Esophagus squamous epithelium (tissue), 5 donors: ENCODE measurements at regions not wholly inside any gene's neighbourhood (a gene's known extent, or its start where the extent isn't known, plus 50 kb on each side); places are given as distances from the start of the nearest gene placed in this dataset.

Experiments
- DNase-seq: peaks from one replicate; lab custom pipeline; 2025; lab: John Stamatoyannopoulos, UW
- H3K27ac ChIP-seq, 4 donors: fragments of 200-600 bp; sonication (generic); one replicate each; pipeline ENCODE4 v1.5.1; 2016 to 2019; ENCODE audit warnings: mild to moderate bottlenecking in 1 of 4
- H3K27me3 ChIP-seq, 4 donors: fragments of 200-600 bp; sonication (generic); 1 replicate in 3 of 4; 2 replicates in 1 of 4; pipeline versions ENCODE4 v1.5.1 to v1.6.0; 2017 to 2021; ENCODE audit warnings: antibody characterized with exemption in 1 of 4
- H3K36me3 ChIP-seq, 3 donors: fragments of 200-600 bp; sonication (generic); one replicate each; pipeline ENCODE4 v1.5.1; 2016 to 2019
- H3K4me1 ChIP-seq, 3 donors: fragments of 200-600 bp; sonication (generic); one replicate each; pipeline ENCODE4 v1.5.1; 2017 to 2019
- H3K4me3 ChIP-seq, 4 donors: fragments of 200-600 bp; sonication (generic); 1 replicate in 3 of 4; 2 replicates in 1 of 4; pipeline ENCODE4 v1.5.1; 2016 to 2019; ENCODE audit warnings: mild to moderate bottlenecking in 2 of 4, moderate library complexity in 1 of 4
- H3K9me3 ChIP-seq, 3 donors: fragments of 200-600 bp; sonication (generic); one replicate each; pipeline ENCODE4 v1.5.1; 2016 to 2019
- CTCF ChIP-seq, 6 experiments: fragments of 450-650 bp in 4 of 6; fragments of 200-600 bp in 2 of 6; sonication (generic) in 2 of 6; IDR thresholded peaks; one replicate each; pipeline ENCODE4 v1.5.1; 2016 to 2019; ENCODE audit warnings: antibody characterized with exemption in 6 of 6, mild to moderate bottlenecking in 4 of 6, moderate library complexity in 4 of 6
- POLR2A ChIP-seq, 4 donors: fragments of 450-650 bp; IDR thresholded peaks; one replicate each; pipeline ENCODE4 v1.6.1; 2017; ENCODE audit warnings: antibody characterized with exemption in 4 of 4, mild to moderate bottlenecking in 4 of 4, moderate library complexity in 3 of 4
- WGBS, 2 donors: methylation state at CpG; one replicate each; pipeline ENCODE4 v1.1.5; 2018; 5-methylcytosine and 5-hydroxymethylcytosine counted together
- intact Hi-C: fragments of 100-400 bp; cut with DNase I; formaldehyde crosslinking; loops from one replicate; pipeline ENCODE4 v1.15.0; 2022
- donor health status: DM: yes; HTN: yes; CAD: no.

GRCh38 chr4:58477950-58478349 lies 1367.8 kb upstream of the IGFBP7 start:
- DNase-seq = no peak
- TF ChIP-seq CTCF (IDR thresholded peaks at IDR 0.05) (no peak), POLR2A (IDR thresholded peaks at IDR 0.05) (no peak)

GRCh38 chr4:58477513-58477912 lies 1367.3 kb upstream of the IGFBP7 start:
- no peaks in the 10 kb centered on the region for H3K4me1 ChIP-seq
- no peaks in the 10 kb centered on the region for H3K9me3 ChIP-seq
- intact Hi-C loops = no loop called here
- H3K27ac ChIP-seq = no peak overlapping the region
- no peaks in the 10 kb centered on the region for H3K36me3 ChIP-seq
- TF ChIP-seq POLR2A (IDR thresholded peaks at IDR 0.05) (no peak), CTCF (IDR thresholded peaks at IDR 0.05) (no peak)
- no peak overlapping the region for H3K4me3 ChIP-seq
- H3K27me3 ChIP-seq = no peaks in the 10 kb centered on the region
- DNase-seq = no peak
- WGBS, 2 donors = 57 to 66% methylated on average over 3 of the region's 3 CpGs

More at GRCh38 chr4:58477950-58478349, 1367.8 kb upstream of the IGFBP7 start:
- no peak overlapping the region for H3K4me3 ChIP-seq
- WGBS, 2 donors = 58 to 74% methylated on average over 1 of the region's 1 CpG
- no peak overlapping the region for H3K27ac ChIP-seq
- no peaks in the 10 kb centered on the region for H3K27me3 ChIP-seq
- H3K36me3 ChIP-seq = no peaks in the 10 kb centered on the region
- H3K4me1 ChIP-seq = no peaks in the 10 kb centered on the region
- intact Hi-C loops = no loop called here
- H3K9me3 ChIP-seq = no peaks in the 10 kb centered on the region

DNA sequence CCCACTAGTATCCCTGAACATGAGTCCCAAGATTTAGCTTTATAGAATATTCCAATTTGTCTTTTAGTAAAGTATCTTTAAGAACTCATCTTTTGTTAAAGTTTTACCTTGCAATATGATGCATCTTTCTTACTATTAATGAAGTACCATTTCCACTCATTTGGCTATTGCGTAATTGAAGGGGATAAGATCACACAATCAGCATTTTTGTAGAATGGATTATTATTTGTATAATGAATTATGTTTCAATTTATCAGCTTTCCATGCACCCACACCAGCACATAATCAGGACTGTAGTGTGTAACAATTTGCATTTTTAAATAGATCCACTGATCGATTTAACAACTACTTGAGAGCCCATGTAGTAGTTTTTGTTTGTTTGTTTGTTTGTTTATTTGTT lies 1364.9 kb upstream of the IGFBP7 start:
- TF ChIP-seq CTCF (IDR thresholded peaks at IDR 0.05) = no peak
- no peak for TF ChIP-seq POLR2A (IDR thresholded peaks at IDR 0.05)
- intact Hi-C loops = no loop called here
- 64 to 65% methylated on average over 2 of the region's 2 CpGs for WGBS, 2 donors
- no peak for DNase-seq
- no peaks in the 10 kb centered on the region for H3K9me3 ChIP-seq
- H3K4me3 ChIP-seq = no peak overlapping the region
- no peaks in the 10 kb centered on the region for H3K36me3 ChIP-seq
- no peaks in the 10 kb centered on the region for H3K4me1 ChIP-seq
- no peak overlapping the region for H3K27ac ChIP-seq
- H3K27me3 ChIP-seq = no peaks in the 10 kb centered on the region

DNA sequence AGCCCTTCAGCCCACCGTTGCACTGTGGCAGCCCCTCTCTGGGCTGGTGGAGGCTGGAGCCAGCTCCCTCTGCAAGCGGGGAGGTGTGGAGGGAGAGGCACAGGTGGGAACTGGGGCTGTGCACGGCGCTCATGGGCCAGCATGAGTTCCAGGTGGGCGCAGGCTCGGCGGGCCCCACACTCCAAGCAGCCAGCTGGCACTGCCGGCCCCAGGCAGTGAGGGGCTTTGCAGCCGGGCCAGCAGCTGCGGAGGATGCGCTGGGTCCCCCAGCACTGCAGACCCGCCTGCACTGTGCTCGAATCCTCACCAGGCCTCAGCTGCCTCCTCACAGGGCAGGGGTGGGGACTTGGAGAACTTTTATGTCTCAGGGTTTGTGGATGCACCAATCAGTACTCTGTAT lies 1354.8 kb upstream of the IGFBP7 start:
- intact Hi-C loops = no loop called here
- Histone ChIP-seq H3K27me3 (no peaks in the 10 kb centered on the region), H3K9me3 (peaks cover 0 to 14% (median 4%) of the 10 kb centered on the region in 3 donors), H3K4me1 (no peaks in the 10 kb centered on the region), H3K36me3 (no peaks in the 10 kb centered on the region), H3K4me3 (no peak overlapping the region), H3K27ac (no peak overlapping the region)
- WGBS, 2 donors = 61% methylated on average over 3 of the region's 13 CpGs; no CpG with 5 or more reads in 1 of the 2 donors
- no peak for TF ChIP-seq CTCF (IDR thresholded peaks at IDR 0.05)
- DNase-seq = no peak

DNA sequence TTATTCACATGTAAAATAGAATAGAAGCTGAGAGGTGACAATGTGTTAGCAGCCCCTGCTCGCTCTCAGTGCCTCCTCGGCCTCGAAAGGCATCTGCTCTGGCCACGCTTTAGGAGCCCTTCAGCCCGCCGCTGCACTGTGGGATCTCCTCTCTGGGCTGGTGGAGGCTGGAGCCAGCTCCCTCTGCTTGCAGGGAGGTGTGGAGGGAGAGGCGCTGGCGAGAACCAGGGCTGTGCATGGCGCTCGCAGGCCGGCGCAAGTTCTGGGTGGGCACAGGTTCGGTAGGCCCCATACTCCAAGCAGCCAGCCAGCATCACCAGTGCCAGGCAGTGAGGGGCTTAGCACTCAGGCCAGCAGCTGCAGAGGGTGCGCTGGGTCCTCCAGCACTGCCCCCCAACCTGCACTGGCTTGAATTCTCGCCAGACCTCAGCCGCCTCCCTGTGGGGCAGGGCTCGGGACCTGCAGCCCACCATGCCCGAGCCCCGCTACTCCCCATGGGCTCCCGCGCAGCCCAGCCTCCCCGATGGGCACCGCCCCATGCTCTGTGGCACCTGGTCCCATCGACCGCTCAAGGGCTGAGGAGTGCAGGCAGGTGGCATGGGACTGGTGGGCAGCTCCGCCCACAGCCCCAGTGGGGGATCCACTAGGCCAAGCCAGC lies 1346.7 kb upstream of the IGFBP7 start:
- Histone ChIP-seq H3K9me3 (peaks cover 0 to 16% (median 0%) of the 10 kb centered on the region in 3 donors), H3K36me3 (no peaks in the 10 kb centered on the region), H3K4me3 (no peak overlapping the region), H3K27ac (no peak overlapping the region), H3K27me3 (no peaks in the 10 kb centered on the region), H3K4me1 (no peaks in the 10 kb centered on the region)
- DNase-seq = no peak
- intact Hi-C loops = no loop called here
- no peak for TF ChIP-seq POLR2A (IDR thresholded peaks at IDR 0.05)
- no peak for TF ChIP-seq CTCF (IDR thresholded peaks at IDR 0.05)
- 76 to 92% methylated on average over 3 to 4 of the region's 26 CpGs for WGBS, 2 donors
